ENCODE measurements at regions not wholly inside any gene's neighbourhood (a gene's known extent, or its start where the extent isn't known, plus 50 kb on each side); places are given as distances from the start of the nearest gene placed in this dataset.

GRCh38 chr5:166379517-166379916 is 1911.9 kb upstream of the WWC1 start:
- DNase-seq, result no peak

DNA sequence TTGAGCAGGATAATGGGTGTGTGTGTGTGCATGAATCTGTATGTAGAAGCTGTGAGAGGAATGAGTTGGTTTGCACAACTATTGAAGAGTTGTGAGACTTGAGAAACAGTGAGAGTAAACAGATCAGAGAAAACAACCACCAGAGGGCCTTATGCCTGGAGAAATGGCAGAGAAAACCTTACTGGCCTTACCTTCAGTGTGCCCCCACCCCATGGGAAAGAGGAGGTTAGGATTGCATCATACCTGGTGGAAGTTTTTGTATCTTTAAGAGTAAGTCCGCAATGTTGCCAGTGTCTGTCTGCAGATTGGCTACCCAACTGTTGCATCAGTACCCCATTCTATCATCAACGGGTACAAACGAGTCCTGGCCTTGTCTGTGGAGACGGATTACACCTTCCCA is 1909.4 kb upstream of the WWC1 start:
- DNase-seq, result no peak

- no peak for DNase-seq
These were observed 1893.3 kb upstream of the WWC1 start for GRCh38 chr5:166398131-166398530.

DNA sequence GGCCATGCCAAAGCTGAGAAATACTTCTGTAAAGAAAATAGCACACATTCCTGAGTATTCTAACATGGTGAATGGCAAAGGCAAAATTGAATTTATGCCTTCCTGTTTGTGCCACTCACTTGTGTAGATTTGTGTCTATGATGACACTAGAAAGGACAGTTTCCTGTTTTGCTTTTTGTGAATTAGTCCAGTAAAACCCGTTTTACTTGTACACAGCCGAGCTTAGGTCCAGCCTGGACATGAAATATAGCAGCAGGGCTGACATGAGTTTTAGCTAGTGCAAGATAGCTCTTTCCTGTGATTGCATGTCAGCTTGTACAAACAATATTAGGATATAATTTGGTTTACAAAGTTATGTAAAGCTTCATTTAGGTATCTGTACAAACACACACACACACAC is 1891.7 kb upstream of the WWC1 start:
- no peak for DNase-seq

DNA sequence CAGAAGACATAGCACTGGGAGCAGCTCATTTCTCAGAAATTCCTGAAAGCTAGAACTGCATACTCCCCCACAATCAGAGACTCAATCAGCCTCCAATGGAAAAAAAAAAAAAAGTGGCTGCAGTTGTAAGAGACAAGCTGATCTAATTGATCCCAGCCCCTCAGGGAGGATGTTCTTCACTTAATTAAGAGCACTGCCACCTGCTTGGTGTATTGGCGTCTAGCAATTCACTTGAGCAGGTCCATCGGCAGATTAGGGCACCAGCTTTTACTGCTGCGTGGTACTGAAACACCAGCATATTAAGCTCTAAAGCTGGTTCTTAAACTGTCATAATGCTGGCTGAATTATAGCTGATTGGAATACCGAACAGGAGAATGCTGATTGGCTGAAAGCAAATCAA is 1890.1 kb upstream of the WWC1 start:
- DNase-seq, result no peak

DNA sequence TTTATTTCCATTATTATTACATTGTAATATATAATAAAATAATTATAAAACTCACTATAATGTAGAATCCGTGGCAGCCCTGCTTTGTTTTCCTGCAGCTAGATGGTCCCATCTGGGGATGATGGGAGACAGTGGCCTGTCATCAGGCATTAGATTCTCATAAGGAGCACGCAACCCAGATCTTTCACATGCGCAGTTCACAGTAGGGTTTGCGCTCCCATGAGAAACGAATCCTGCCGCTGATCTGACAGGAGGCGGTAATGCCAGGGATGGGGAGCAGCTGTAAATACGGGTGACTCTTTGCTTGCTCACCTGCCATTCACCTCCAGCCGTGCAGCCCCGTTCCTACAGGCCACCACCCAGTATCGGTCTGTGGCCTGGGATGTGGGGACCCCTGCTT is 1879.3 kb upstream of the WWC1 start:
- DNase-seq, result no peak

- DNase-seq, result no peak
These were observed 1864.2 kb upstream of the WWC1 start for GRCh38 chr5:166427211-166427610.

- no peak for DNase-seq
These were observed 1863.1 kb upstream of the WWC1 start for GRCh38 chr5:166428264-166428803.

GRCh38 chr5:166430491-166431319 is 1860.7 kb upstream of the WWC1 start:
- DNase-seq, result no peak

- DNase-seq, result no peak
These were observed 1860.0 kb upstream of the WWC1 start for GRCh38 chr5:166431456-166431855.

DNA sequence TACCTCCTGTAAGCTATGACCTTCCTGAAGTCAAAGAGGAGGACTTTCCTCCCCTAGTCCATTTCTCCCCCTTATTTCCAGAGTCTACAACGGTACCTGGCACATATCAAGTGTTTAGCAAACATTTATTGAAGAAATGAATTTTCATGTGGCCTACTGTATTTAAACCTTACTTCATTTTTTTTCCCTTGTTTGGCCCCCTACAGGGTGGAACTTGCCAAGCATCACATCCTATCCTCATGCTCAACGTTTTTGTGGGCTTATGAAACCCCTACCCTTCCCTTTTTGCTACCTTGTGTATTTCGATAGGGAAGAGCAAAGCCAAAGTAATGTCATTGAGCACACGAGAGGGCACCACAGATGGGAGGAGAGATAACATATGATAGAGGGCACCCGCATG is 1857.8 kb upstream of the WWC1 start:
- DNase-seq, result no peak

DNA sequence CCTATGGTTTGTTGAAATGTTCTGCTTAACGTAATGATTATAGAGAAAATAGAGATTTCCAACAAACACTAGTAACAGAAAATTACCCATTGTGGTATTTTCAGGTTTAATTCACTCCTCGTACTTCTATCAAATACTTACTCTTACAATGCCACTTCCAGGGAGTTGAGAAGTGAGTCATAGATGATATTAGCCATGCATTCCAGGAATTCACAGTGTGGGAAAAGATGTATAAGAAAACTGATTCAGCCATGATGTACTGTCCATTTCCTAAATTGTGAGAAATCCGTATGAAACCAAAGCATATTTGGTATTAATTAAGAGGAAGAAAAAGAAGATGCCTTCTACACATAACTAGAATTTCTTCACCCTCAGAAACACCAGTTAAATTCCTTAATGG is 1854.6 kb upstream of the WWC1 start:
- DNase-seq, result no peak

DNA sequence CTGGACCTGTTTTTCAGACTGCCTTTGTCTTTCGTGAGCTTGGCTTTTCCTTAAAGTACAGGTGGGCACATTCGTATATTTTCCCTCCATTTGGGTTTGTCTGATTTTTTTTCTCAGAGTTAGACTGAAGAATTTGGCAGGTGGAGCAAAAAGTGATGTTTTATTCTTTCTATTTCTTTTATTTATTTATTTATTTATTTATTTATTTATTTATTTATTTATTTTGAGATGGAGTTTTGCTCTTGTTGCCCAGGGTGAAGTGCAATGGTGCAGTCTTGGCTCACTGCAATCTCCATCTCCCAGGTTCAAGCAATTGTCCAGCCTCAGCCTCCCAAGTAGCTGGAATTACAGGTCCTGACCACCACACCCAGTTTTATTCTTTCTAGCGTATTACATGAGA is 1805.1 kb upstream of the WWC1 start:
- DNase-seq, result no peak

- DNase-seq, result no peak
These were observed 1802.9 kb upstream of the WWC1 start for GRCh38 chr5:166488560-166488959.

- no peak for DNase-seq
These were observed 1798.4 kb upstream of the WWC1 start for GRCh38 chr5:166493040-166493439.

DNA sequence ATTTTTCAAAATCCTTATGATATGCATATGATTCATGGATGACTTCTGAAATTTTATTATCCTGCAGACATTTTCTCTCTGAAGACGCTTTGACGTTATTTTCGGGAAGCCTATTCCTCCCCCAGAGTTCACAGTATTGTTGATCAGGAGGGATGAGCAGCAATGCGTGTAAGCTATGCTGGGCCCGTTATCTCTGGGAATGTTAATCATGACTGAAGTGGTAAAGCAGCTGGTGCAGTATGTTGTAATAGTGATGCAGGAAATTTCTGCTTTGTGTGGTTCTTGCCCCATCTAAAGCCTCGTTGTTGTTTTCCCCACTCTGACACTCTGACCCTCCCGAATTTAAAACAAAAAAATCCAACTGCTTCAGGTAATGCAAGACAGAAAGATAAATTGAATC is 1797.8 kb upstream of the WWC1 start:
- no peak for DNase-seq

DNA sequence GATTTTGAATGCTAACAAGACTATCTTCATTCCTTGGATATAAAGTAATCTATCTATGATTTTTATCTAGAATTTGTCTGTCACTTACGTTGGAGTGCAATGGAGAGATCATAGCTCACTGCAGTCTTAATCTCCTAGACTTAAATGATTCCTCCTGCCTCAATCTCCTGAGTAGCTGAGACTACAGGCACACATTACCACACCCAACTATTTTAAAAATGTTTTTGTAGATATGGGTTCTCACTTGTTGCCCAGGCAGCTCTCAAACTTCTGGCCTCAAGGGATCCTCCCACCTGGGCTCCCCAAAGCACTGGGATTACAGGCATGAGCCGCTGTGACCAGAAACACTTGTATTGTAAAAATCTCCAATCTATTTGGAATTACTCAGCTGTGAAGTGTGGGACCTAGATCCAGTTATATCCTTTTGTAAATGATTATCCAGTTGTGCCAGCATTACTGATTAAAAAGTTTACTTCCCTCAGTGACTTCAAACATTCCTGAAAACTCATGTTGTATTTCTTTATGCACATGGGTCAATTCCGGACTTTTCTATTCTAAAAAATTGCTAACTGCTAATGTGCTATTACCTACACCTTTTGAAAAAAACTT is 1793.8 kb upstream of the WWC1 start:
- no peak for DNase-seq

DNA sequence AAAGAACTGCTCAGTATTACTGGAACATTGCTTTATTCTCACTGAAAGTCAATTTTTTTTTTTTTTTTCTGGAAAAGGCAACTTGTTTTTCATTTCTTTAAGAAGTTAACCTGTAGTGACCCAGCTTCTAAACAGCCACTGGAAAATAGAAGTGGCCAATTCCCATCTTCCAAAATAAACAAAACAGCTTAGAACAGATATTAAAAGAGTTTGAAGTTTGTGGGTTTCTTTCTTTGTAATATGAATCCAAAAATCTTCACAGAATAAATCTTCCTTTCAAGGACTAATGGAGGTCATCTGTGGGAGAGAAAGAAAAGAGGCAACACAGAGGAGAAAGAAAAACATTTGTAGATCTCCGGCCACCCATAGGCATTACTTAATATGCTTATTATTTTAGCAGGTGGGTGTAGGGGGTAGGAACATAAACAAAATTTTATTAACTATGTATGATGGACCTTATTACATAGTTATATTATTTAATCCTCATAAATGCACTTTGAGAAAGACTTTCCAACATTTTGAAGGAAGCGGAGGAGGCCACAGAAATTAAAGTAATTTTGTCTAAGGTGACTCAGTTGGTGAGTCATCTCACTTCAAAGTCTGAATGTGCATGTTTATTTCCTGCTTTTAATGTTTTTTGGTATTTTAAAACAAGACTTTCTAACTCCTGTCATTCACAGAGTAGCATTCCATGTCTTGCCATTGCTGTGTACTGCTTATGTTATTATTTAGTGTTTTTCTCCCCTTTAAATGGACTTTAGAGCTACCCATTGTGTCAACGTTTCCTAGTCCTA is 1791.8 kb upstream of the WWC1 start:
- DNase-seq, result no peak

DNA sequence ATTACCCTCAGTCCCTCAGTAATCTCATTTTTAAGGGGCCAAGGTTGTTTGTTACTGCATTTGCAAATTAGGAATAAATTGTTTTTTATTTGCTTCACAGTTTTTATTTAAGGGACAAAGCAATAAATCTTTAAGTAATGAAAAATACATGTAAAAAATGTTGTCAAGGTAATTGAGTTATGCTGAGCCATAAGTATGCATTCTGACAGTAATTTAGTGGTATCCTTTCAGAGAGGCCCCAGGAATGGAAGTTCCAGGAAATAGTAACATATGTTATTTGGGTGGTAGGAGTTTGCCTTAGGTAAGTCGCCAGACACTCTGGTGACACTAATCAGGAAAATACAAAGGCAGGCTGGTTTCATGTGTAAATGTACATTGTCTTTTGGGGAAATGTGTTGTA is 1787.9 kb upstream of the WWC1 start:
- no peak for DNase-seq

DNA sequence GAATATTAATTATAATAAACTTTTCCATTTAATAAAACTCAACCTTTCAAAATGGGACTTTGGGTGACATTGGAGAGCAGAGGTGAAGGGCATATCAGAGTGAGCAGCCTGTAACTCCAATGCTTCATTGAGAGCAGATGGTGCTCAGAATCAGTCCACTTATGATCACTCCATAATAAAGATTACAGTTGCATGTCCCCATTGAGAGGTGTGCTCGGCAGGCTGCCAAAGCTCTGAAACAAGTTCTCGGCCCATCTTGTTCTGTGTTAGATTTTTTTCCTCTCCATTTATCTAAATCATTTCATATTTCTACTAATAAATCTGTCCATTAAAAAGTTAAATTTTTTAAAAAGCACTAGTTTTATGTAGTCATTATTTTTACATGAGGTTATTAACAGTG is 1786.4 kb upstream of the WWC1 start:
- no peak for DNase-seq

DNA sequence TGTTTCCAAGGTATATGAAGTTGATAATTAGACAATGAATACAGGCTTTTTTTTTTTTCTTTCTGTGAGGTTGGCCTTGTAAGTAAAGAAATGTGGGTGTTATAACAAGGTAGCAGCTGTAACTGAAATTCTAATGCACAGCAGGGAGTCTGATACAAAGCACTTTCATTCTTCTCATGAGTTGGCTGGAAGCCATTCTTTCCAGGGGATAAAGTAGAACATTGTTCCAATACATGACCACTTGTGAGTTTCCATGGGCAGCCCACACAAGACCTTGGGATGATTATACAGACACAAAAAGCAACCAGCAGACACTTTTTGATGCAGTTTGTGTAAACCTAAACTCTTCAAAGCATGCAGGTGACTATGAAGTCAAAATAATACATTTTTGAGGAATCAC is 1785.9 kb upstream of the WWC1 start:
- no peak for DNase-seq

GRCh38 chr5:166507810-166508425 is 1783.5 kb upstream of the WWC1 start:
- no peak for DNase-seq

DNA sequence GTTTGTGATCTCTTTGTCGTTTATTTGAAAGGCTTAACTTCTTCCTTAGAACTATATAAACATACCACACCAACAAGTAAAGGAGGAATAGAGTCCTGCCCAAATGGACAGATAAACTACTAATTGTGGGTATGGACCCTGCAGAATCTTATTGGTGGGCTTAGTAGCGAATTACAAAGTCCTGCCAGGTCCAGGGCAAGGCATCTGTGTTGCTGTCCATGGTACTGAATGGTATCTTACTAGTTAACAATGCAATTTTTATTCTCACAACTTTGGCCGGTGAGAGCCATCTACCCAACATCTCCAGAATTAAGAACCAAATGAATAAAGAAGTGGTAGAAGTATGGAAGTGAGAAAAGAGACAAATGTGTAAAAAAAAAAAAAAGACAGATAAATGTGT is 1782.4 kb upstream of the WWC1 start:
- DNase-seq, result no peak
